Fibroblast of mammary gland (primary cell): ENCODE measurements at regions not wholly inside any gene's neighbourhood (a gene's known extent, or its start where the extent isn't known, plus 50 kb on each side); places are given as distances from the start of the nearest gene placed in this dataset.

ENCODE experiments used
- DNase-seq: peaks from one replicate; pipeline ENCODE4 v3.0.0-alpha.2; 2010; ENCODE audit warnings: low read depth
- H3K4me3 ChIP-seq: 2 replicates; pipeline ENCODE4 v1.5.1; 2011; ENCODE audit warnings: low read depth, mild to moderate bottlenecking, low read length, moderate library complexity; ENCODE audit not compliant: control insufficient read depth
- TF ChIP-seq, protein P1 (sequence below): conservative IDR thresholded peaks from 2 replicates; pipeline ENCODE4 v1.5.1; 2011; ENCODE audit warnings: low read depth, low read length, inconsistent platforms; ENCODE audit not compliant: control insufficient read depth, insufficient read depth

GRCh38 chr10:3422282-3422681, 249.7 kb upstream of the PITRM1 start:
- H3K4me3 ChIP-seq, result no peak overlapping the region
- DNase-seq, result no peak
- TF ChIP-seq, protein P1, sequence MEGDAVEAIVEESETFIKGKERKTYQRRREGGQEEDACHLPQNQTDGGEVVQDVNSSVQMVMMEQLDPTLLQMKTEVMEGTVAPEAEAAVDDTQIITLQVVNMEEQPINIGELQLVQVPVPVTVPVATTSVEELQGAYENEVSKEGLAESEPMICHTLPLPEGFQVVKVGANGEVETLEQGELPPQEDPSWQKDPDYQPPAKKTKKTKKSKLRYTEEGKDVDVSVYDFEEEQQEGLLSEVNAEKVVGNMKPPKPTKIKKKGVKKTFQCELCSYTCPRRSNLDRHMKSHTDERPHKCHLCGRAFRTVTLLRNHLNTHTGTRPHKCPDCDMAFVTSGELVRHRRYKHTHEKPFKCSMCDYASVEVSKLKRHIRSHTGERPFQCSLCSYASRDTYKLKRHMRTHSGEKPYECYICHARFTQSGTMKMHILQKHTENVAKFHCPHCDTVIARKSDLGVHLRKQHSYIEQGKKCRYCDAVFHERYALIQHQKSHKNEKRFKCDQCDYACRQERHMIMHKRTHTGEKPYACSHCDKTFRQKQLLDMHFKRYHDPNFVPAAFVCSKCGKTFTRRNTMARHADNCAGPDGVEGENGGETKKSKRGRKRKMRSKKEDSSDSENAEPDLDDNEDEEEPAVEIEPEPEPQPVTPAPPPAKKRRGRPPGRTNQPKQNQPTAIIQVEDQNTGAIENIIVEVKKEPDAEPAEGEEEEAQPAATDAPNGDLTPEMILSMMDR, result no peak

DNA sequence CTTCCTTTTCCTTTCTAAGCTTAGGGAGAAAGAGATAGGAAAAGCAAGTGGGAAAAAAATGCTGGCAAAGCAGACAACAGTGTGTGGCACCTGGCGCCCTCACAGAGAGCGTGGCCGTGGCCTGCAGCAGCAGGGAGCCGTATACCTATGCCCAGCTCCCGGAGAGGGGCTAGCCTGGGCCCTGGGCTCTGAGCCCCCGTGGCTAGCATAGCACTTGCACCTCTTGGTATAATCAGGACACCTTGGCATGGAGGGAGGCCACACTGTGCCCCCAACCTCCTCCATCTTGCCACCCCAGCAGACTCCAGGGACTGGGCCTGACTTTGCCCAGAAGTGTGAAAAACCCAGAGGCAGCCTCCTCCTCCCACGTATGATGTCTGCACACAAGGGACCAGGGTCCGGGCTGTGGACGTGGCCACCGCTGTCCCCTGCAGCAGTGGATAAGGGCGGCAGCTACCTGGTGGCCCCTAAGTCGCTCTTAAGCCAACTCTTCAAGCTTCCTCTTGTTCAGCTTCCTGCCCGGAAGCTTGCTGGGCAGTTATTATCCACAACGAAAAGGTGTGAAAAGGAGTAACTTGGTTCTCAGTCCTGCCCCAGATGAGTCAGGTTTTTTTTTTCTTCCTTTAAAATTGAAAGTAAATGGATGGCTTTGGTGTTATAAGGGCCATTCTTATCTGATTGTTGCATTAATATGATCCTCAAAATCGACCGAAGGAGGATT, 249.1 kb upstream of the PITRM1 start:
- DNase-seq, result no peak
- no peak overlapping the region for H3K4me3 ChIP-seq
- TF ChIP-seq, protein P1, result no peak

GRCh38 chr10:3420527-3421469, 248.2 kb upstream of the PITRM1 start:
- no peak overlapping the region for H3K4me3 ChIP-seq
- no peak for DNase-seq
- TF ChIP-seq, protein P1, result no peak

DNA sequence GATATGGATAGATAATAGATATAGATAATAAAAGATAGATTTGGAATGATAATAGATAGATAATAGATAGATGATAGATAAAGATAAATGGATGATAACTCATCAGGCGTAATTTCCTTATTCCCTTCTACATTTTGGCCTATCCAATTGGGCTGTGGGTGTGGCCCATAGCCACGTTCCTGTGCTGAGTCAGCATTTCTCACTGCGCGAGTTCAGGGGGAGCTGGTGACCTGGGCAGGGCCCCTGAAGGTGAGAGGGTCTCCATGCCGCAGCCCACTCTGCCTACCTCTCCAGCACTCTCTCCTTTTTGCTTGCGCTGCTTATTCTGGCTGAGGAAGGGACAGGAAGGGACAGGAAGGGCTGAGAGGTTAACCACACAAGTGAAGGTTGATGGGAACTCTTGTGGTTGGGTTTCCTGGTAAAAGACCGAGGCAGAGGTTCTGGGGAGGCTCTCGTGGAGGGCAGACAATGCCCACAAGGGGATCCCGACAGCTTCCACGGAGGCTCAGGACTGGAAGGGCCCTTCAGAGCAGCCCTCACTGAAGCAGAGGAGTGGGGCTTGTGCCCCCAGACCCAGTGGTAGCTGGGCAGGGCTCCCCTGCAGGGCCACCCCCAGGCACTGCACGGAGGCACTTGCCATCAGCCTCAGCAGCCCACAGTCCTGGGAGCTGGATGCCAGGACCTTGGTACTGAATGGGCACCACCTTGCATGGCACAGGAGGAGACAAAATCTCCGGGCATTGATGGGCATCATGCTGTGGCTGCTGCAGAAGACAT, 247.3 kb upstream of the PITRM1 start:
- TF ChIP-seq, protein P1, result no peak
- DNase-seq, result no peak

GRCh38 chr10:3418926-3419325, 246.3 kb upstream of the PITRM1 start:
- H3K4me3 ChIP-seq, result no peak overlapping the region
- TF ChIP-seq, protein P1, result no peak
- DNase-seq, result no peak

More for the DNA sequence above, 247.3 kb upstream of the PITRM1 start:
- H3K4me3 ChIP-seq, result no peak overlapping the region

GRCh38 chr10:3418041-3418754, 245.6 kb upstream of the PITRM1 start:
- no peak for DNase-seq
- TF ChIP-seq, protein P1, result no peak
- no peak overlapping the region for H3K4me3 ChIP-seq
